ENCODE measurements at regions not wholly inside any gene's neighbourhood (a gene's known extent, or its start where the extent isn't known, plus 50 kb on each side); places are given as distances from the start of the nearest gene placed in this dataset.

DNA sequence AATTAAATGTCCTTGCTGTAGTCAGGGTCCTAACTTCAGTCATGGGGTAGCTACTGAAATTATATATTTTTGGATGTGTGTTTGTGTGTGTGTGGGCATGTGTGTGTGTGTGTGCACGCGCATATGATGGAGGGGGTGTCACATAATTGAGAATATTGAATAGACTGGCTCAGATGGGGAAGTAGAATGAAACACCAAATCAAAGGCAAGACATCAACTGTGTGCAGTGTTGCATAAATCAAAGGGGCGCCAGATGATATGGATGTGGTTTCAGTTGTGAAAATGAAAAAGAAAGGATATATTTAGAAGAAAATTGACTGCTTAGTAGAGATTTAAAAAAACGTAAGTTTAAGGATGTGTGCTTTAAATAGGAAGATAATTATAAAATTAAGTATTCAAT lies 144.2 kb upstream of the CEP162 start:
- no peaks in the 10 kb centered on the region; the same call in 1 of the 2 replicates for H3K9me2 ChIP-seq (ENCODE audit: insufficient read depth)
- TF ChIP-seq EZH2 (IDR thresholded peaks at IDR 0.05; ENCODE audit: low read depth, unreplicated experiment) (no peak), POLR2AphosphoS5 (IDR thresholded peaks at IDR 0.05; ENCODE audit: low read depth) (no peak), ZNF462 (CRISPR knock-in tag; IDR thresholded peaks at IDR 0.05) (no peak), NANOG (IDR thresholded peaks at IDR 0.05; ENCODE audit: borderline replicate concordance) (no peak), CREB1 (CRISPR knock-in tag; IDR thresholded peaks at IDR 0.05; ENCODE audit: low read depth) (no peak), JUNB (IDR thresholded peaks at IDR 0.05; ENCODE audit: unreplicated experiment) (no peak), ZNF114 (CRISPR knock-in tag; IDR thresholded peaks at IDR 0.05) (no peak), STAT1 (IDR thresholded peaks at IDR 0.05; ENCODE audit: unreplicated experiment) (no peak), ZNF331 (CRISPR knock-in tag; IDR thresholded peaks at IDR 0.05; ENCODE audit: low read depth) (no peak), CTCF (conservative IDR thresholded peaks at IDR 0.05; ENCODE audit: low read depth in 2 of 2) (no peak), EZH2phosphoT487 (IDR thresholded peaks at IDR 0.05; ENCODE audit: unreplicated experiment) (no peak), ETS1 (IDR thresholded peaks at IDR 0.05) (no peak)
- TF ChIP-seq, protein P1, sequence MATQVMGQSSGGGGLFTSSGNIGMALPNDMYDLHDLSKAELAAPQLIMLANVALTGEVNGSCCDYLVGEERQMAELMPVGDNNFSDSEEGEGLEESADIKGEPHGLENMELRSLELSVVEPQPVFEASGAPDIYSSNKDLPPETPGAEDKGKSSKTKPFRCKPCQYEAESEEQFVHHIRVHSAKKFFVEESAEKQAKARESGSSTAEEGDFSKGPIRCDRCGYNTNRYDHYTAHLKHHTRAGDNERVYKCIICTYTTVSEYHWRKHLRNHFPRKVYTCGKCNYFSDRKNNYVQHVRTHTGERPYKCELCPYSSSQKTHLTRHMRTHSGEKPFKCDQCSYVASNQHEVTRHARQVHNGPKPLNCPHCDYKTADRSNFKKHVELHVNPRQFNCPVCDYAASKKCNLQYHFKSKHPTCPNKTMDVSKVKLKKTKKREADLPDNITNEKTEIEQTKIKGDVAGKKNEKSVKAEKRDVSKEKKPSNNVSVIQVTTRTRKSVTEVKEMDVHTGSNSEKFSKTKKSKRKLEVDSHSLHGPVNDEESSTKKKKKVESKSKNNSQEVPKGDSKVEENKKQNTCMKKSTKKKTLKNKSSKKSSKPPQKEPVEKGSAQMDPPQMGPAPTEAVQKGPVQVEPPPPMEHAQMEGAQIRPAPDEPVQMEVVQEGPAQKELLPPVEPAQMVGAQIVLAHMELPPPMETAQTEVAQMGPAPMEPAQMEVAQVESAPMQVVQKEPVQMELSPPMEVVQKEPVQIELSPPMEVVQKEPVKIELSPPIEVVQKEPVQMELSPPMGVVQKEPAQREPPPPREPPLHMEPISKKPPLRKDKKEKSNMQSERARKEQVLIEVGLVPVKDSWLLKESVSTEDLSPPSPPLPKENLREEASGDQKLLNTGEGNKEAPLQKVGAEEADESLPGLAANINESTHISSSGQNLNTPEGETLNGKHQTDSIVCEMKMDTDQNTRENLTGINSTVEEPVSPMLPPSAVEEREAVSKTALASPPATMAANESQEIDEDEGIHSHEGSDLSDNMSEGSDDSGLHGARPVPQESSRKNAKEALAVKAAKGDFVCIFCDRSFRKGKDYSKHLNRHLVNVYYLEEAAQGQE (IDR thresholded peaks at IDR 0.05; ENCODE audit: unreplicated experiment) = no peak
- no peaks in the 10 kb centered on the region for H3F3A ChIP-seq (replicated peaks; ENCODE audit: low read depth)
- H3K36me3 Mint-ChIP-seq (ENCODE audit: low read depth) = no peaks in the 10 kb centered on the region
- no peak overlapping the region for H3K4me3 Mint-ChIP-seq
- H3K36me3 ChIP-seq (ENCODE audit: insufficient read depth) = no peaks in the 10 kb centered on the region
- no peak overlapping the region for H3K4me2 ChIP-seq
- H3K79me2 ChIP-seq (replicated peaks; ENCODE audit: insufficient read depth) = no peaks in the 10 kb centered on the region
- H2AFZ ChIP-seq = no peak overlapping the region
- no peak overlapping the region for H3K27ac Mint-ChIP-seq
- ATAC-seq = no peak
- no peaks in the 10 kb centered on the region for H3K27me3 ChIP-seq (ENCODE audit: insufficient read depth)
- no peaks in the 10 kb centered on the region for H3K9me3 Mint-ChIP-seq
- H3K4me3 ChIP-seq = no peak overlapping the region
- no peaks in the 10 kb centered on the region for H3K4me1 Mint-ChIP-seq
- no peak overlapping the region for H3K27ac ChIP-seq (ENCODE audit: low read depth)
- no peaks in the 10 kb centered on the region for H4K20me1 ChIP-seq (replicated peaks; ENCODE audit: insufficient read depth)
- no peaks in the 10 kb centered on the region for H3K4me1 ChIP-seq (ENCODE audit: insufficient read depth)
- H3K27me3 Mint-ChIP-seq (ENCODE audit: insufficient read depth, low read depth, poor library complexity) = peaks cover 4% of the 10 kb centered on the region
- no peak for DNase-seq (ENCODE audit: low spot score)
